ENCODE measurements at regions not wholly inside any gene's neighbourhood (a gene's known extent, or its start where the extent isn't known, plus 50 kb on each side); places are given as distances from the start of the nearest gene placed in this dataset.
A peak's percentile ranks its signal among the peaks of the same experiment; 100 is the strongest.

DNA sequence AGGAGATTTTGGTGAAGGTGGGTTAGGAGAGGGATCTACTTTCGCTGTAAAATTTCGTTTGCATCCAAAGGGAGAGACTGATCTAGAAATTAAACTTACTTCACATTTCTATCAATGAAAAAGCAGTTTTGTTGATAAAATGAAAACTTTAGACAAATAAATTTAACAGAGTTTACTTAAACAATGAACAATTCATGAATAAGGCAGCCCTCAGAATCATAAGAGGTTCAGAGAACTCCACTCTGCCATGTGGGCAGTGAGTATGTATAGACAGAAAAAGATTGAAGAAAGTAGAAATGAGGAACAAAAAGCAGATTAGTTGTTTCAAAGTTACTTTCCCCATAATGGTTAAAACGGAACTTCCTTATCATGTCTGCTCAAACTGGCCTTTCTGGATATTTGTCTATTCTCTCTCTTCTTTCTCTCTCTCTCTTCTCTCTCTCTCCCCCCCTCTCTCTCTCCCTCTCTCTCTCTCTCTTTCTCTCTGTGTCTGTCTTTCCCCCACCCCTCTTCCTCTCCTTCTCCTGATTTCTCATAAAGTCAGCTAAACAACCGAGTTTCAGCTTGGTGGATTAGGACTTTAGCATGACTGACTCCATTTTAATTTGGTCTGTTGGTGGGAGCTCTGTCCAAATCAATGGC lies 248.9 kb downstream of the TJP1 start:
- Mint-ChIP-seq H3K9me3 (no peaks in the 10 kb centered on the region), H3K36me3 (ENCODE audit: low read depth) (no peaks in the 10 kb centered on the region), H3K4me1 (ENCODE audit: low read depth) (no peaks in the 10 kb centered on the region), H3K27me3 (peaks cover 56% of the 10 kb centered on the region), H3K27ac (no peak overlapping the region), H3K4me3 (no peak overlapping the region)

DNA sequence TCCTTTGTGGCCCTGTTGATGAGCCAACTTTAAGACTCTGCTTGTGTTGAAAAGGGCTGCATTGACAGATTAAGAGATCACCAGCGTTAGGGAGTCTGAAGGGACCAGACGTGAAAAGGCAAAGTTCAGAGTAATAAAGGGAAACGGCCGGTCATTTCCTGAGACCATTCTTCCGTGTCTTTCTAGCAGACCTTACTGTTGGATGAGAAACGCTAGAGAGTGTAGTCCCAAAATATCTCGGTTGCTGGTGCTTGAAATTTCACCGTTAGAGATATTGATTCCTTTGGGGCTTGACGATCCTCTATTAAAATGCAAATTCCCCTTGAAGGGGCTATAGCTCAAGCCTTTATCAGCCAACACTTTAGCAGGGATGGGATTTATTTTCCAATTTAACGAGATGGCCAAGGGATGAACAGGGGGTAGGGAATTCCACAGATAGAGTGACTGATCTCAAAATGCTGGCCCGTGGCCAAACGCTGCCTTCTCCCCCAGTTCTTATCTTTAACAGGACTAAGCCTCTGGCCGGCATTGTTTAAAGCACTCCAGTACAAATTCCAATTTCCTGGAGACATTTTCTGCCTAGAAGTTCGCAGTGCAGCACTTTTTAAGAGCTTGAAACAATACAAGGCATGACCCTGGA lies 250.4 kb downstream of the TJP1 start:
- no peak overlapping the region for H3K27ac Mint-ChIP-seq

DNA sequence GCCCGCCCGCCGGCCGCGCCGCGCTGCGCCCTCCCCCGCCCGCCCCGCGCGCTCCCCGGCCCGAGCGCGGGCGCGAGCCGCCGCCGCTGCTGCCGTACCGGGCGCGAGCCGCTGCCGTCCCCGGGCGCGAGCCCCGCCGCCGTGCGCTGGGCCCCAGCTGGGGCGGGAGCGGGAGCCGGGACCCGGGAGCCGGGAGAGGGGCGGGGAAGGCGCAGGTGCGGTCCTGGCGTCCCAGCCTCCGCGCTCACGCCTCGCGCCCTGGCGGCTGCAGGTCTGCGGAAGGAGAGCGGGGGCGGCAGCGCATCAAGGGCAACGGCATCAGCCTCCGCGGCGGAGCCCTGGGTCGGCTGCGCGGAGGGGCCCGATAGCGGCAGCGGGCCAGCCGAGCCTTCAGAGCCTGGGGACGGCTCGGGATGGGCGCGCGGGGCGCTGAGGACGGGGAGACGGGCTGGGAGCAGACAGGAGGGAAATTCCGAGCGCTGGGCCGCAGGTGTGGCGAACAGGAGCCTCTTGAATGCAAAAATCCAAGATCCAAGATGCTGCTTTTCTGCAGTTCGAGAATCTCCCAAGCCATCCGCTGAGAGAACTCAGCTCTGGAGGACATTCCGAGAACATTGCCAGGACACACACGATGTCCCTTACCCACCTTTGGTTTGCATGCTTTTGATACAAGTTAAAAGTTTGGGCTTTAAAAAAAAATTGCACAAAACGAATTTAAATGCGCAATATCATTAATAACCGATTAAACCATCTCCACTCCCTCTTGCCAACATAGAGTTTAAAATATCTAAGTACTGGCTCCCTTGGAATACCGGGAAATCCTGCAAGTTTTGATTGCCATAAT lies 251.1 kb downstream of the TJP1 start:
- peaks cover 70% of the 10 kb centered on the region for H3K27me3 Mint-ChIP-seq
- H3K27ac Mint-ChIP-seq: no peak overlapping the region
- no peaks in the 10 kb centered on the region for H3K36me3 Mint-ChIP-seq (ENCODE audit: low read depth)
- peak overlapping the region; percentile 51 for H3K4me3 Mint-ChIP-seq
- H3K4me1 Mint-ChIP-seq (ENCODE audit: low read depth): no peaks in the 10 kb centered on the region
- H3K9me3 Mint-ChIP-seq: no peaks in the 10 kb centered on the region

More for the DNA sequence above, 250.4 kb downstream of the TJP1 start:
- H3K27me3 Mint-ChIP-seq: peaks cover 68% of the 10 kb centered on the region
- peak overlapping the region; percentile 51 for H3K4me3 Mint-ChIP-seq
- no peaks in the 10 kb centered on the region for H3K36me3 Mint-ChIP-seq (ENCODE audit: low read depth)
- no peaks in the 10 kb centered on the region for H3K4me1 Mint-ChIP-seq (ENCODE audit: low read depth)
- no peaks in the 10 kb centered on the region for H3K9me3 Mint-ChIP-seq

DNA sequence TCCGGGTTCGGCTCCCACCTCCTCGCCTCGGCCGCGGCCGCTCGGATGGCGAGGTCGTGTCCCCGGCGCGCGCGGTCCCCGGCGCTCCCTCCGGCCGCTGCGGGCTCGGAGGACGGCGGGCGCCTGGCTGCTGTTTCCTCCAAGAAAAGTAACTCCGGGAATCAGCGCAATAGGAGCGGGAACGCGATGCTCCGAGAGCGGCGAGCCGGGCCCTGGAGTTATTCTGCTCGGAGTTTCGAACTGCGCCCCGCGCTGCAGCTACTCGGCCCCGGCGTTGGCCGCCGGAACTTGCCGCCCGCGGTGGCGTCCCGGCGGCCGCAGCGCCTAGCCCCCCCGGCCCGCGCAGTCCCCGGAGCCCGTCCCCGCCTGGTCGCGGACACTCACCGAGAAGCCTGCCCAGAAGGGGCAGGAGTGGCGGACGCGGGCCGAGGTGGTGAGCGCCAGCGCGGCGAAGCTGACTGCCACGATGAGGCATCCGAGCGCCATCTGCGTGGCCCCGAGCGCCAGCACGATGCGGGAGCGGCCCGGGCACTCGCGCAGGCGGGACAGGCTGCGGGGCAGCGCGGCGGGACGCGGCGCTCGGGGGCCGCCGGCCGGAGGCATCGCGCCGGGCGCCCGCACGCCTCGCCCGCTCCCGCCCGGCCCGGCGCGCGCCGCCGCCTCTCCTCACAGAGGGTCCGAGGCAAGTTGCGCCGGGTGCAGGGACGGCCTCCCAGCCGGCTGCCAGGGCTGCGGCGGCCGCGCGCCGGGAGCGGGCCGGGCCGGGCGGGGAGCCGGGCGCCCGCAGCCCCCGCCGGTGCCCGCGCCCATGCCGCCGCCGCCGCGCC lies 251.9 kb downstream of the TJP1 start:
- Mint-ChIP-seq H3K27ac (no peak overlapping the region), H3K36me3 (ENCODE audit: low read depth) (no peaks in the 10 kb centered on the region), H3K27me3 (peaks cover 69% of the 10 kb centered on the region), H3K4me1 (ENCODE audit: low read depth) (no peaks in the 10 kb centered on the region), H3K9me3 (no peaks in the 10 kb centered on the region), H3K4me3 (no peak overlapping the region)

DNA sequence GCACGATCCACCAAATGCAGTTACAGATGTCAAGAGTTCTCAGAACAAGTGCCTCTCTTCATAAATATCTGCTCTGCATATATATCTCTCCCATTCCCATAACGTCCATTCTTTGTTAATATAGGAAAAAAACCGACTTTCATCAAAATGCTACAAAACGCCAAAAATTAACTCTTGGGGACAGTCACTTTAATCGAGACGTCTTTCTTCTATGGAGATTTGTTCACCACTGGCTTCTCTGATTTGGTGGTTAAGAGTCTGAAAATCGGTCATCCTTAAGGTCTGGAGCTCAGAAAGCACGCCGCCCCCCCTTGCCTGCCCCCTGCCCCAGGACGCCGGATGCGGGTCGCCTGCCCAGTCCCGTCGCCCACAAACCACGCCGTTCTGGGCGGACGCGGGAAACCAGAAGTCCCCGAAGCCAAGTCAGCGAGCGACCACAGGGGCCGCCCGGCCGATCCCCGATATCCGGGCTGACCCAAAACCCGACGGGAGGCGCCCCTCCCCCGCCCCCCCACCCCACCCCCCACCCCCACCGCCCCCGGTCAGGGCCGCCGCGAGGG lies 252.7 kb downstream of the TJP1 start:
- H3K9me3 Mint-ChIP-seq: no peaks in the 10 kb centered on the region

DNA sequence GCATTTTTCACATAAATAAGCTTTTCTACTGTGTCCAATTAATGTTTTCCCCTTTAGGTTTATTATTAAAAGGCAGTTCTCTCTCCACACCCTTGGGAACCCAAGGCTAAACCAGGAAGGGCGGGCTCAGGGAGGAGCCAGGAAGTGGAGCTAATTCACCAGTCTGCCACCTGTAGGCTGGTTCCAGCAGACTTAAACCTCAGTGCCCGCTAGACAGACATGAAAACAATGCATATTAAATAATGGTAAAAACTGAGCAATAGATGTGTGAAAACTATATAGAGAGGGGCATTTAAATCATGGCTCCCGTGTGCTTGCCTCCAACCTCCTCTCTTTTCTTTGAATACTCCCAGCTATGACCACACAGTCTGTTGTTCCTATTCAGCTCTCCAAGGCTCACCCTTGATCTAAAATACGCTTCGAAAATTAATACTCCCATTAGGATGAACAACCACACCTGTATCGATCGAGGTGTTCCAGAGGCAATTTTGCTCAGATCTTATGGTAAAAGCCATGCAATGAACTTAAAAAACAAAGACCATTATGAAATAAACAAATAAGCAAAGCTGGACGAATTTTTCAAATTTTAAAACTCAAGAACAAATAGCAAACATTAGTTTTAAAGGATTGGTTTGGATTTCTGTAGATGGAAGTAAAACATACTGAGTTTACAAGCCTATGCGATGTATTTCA lies 253.3 kb downstream of the TJP1 start:
- H3K27ac Mint-ChIP-seq: no peak overlapping the region
- H3K4me1 Mint-ChIP-seq (ENCODE audit: low read depth): no peaks in the 10 kb centered on the region
- H3K4me3 Mint-ChIP-seq: no peak overlapping the region
- peaks cover 64% of the 10 kb centered on the region for H3K27me3 Mint-ChIP-seq
- no peaks in the 10 kb centered on the region for H3K36me3 Mint-ChIP-seq (ENCODE audit: low read depth)
- no peaks in the 10 kb centered on the region for H3K9me3 Mint-ChIP-seq

More for the DNA sequence above, 252.7 kb downstream of the TJP1 start:
- no peak overlapping the region for H3K27ac Mint-ChIP-seq
- peaks cover 65% of the 10 kb centered on the region for H3K27me3 Mint-ChIP-seq
- peak overlapping the region; percentile 35 for H3K4me3 Mint-ChIP-seq
- no peaks in the 10 kb centered on the region for H3K4me1 Mint-ChIP-seq (ENCODE audit: low read depth)
- no peaks in the 10 kb centered on the region for H3K36me3 Mint-ChIP-seq (ENCODE audit: low read depth)

DNA sequence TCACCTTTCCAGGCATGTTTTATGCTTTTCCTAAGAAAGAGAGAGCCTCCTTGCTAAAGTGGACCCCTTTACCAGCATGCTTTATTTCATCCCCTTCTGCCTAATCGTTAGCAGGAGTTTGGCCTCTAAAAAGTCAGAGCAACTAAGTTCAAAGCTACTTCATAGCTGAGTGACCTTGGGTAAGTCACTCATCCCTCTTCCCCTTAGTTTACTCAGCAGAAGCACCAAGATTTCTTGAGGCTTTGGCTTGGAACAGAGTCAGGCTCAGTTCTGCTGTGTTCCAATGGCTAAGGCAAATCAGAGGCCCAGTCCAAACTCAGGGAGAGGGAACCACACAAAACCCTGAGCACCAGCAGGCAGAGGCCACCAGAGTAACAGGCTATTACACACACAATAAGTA lies 254.9 kb downstream of the TJP1 start:
- H3K27me3 Mint-ChIP-seq: peaks cover 47% of the 10 kb centered on the region
- no peaks in the 10 kb centered on the region for H3K4me1 Mint-ChIP-seq (ENCODE audit: low read depth)
- peaks cover 4% of the 10 kb centered on the region for H3K9me3 Mint-ChIP-seq
- no peak overlapping the region for H3K27ac Mint-ChIP-seq
- no peaks in the 10 kb centered on the region for H3K36me3 Mint-ChIP-seq (ENCODE audit: low read depth)
- no peak overlapping the region for H3K4me3 Mint-ChIP-seq

DNA sequence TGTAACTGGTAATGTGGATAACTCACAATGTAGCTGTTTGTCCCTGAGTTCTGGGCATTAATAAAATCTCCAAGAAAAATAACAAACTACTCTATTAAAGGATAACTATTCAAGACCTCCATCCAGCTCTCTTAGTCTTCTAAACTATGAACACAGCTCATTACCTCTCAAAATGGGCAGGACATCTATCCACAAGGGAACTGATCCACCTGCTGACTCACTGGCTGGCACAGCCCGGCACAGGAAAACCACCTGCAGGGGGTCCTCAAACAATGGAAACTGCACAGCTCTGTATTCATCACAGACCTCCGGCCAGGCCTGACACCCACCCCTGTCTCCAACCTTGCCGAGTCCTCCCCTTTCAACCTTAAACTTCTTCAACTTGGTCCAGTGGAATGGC lies 255.4 kb downstream of the TJP1 start:
- Mint-ChIP-seq H3K4me1 (ENCODE audit: low read depth) (no peaks in the 10 kb centered on the region), H3K36me3 (ENCODE audit: low read depth) (no peaks in the 10 kb centered on the region), H3K4me3 (no peak overlapping the region), H3K9me3 (peaks cover 5% of the 10 kb centered on the region), H3K27ac (no peak overlapping the region), H3K27me3 (peaks cover 46% of the 10 kb centered on the region)

DNA sequence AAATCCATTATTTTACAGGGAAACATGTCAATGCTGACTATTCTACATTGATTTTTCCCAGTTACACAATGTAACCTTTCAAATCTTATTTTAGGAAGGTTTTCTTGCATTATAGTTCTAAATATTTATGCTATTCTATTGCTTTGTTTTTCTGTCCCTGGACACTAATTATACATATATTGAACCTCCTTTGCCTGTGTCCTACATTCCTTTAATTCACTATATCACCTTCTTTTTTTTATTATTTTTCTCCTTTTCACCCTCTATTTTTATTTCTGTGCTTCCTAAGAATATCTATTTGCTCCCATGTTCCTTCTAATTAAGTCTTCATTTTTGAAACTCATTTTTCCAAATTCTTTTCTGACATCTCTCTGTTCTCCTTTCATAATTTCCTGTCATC lies 259.2 kb downstream of the TJP1 start:
- H3K4me1 Mint-ChIP-seq (ENCODE audit: low read depth): no peaks in the 10 kb centered on the region
- no peak overlapping the region for H3K27ac Mint-ChIP-seq
- H3K4me3 Mint-ChIP-seq: no peak overlapping the region
- H3K9me3 Mint-ChIP-seq: peaks cover 8% of the 10 kb centered on the region
- H3K36me3 Mint-ChIP-seq (ENCODE audit: low read depth): no peaks in the 10 kb centered on the region
- peaks cover 40% of the 10 kb centered on the region for H3K27me3 Mint-ChIP-seq

DNA sequence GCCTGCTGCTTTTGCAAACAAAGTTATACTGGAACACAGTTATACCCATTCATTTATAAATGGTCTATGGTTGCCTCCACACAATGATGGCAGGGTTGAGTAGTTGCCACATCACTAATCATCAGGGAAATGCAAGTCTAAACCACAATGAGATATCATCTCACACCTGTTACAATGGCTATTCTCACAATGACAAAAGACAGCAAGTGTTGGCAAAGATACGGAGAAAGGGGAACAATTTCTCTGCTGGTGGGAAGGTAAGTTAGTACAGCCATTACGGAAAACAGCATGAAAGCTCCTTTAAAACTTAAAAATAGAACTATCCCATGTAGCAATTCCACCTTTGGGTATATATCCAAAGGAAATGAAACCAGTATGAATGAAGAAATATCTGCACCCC lies 261.4 kb downstream of the TJP1 start:
- H3K4me1 Mint-ChIP-seq (ENCODE audit: low read depth): no peaks in the 10 kb centered on the region
- no peaks in the 10 kb centered on the region for H3K36me3 Mint-ChIP-seq (ENCODE audit: low read depth)
- H3K4me3 Mint-ChIP-seq: no peak overlapping the region
- peaks cover 8% of the 10 kb centered on the region for H3K9me3 Mint-ChIP-seq
- peaks cover 30% of the 10 kb centered on the region for H3K27me3 Mint-ChIP-seq
- H3K27ac Mint-ChIP-seq: no peak overlapping the region

DNA sequence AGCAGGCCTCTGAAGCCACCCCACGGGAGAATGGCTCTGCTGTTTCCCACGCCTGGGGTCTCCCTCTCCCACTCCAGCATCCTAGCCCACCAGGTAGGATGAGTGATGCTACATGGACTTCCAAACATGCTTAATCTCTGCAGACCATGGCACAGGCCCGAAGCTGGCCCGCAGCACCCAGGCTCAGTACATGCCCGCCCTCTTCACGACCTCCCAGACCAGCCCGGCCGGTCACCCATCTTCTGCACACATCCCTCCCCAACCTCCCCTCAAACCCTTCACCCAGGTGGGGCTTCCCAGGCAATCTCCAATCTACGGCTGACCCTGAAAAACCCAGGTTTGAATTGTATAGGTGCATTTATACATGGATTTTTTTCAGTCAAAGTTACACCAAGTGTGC lies 264.0 kb downstream of the TJP1 start:
- Mint-ChIP-seq H3K36me3 (ENCODE audit: low read depth) (no peaks in the 10 kb centered on the region), H3K9me3 (peaks cover 7% of the 10 kb centered on the region), H3K27ac (no peak overlapping the region), H3K27me3 (peaks cover 21% of the 10 kb centered on the region), H3K4me3 (no peak overlapping the region), H3K4me1 (ENCODE audit: low read depth) (no peaks in the 10 kb centered on the region)

DNA sequence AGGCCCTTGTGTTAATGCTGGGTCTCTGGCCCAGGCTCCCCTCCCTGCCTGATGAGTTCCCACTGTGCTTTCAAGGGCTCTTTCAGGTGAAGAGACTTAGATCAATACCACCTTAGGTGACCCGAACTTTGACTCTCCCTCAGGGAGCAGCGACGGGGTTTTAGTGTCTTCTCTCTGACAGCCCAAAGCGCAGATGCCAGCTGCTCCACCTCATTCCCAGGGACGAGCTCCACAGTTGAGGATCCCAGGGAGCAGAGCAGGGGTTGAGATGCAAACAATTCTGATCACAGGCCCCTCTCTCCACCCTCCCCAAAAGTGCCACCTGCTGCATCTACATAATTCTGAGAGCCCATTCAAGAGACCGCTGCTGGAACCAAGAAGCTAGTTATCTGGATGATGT lies 265.1 kb downstream of the TJP1 start:
- Mint-ChIP-seq H3K9me3 (peaks cover 4% of the 10 kb centered on the region), H3K27me3 (peaks cover 21% of the 10 kb centered on the region), H3K4me1 (ENCODE audit: low read depth) (no peaks in the 10 kb centered on the region), H3K27ac (no peak overlapping the region), H3K36me3 (ENCODE audit: low read depth) (no peaks in the 10 kb centered on the region), H3K4me3 (no peak overlapping the region)

DNA sequence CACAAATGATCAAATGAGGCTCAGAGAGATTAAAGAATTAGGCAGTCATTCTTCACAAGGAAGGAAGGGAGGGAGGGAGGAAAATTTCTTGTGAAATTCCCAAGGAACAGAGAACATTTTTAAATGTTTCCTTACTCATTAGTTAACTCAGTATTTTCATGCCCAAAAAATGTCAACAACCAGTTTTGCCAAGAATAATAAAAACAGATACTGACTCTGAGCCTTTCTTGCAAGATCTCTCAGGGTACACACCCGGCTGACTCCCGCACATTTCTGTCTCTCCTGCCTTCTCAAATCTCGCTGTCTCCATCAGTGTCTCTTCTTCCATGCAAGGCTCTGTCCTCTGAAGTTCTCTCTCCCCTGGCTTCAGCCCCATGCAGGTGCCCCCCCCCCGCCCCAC lies 265.9 kb downstream of the TJP1 start:
- H3K27ac Mint-ChIP-seq: no peak overlapping the region
- peaks cover 17% of the 10 kb centered on the region for H3K27me3 Mint-ChIP-seq
- H3K9me3 Mint-ChIP-seq: no peaks in the 10 kb centered on the region
- H3K36me3 Mint-ChIP-seq (ENCODE audit: low read depth): no peaks in the 10 kb centered on the region
- H3K4me1 Mint-ChIP-seq (ENCODE audit: low read depth): no peaks in the 10 kb centered on the region
- H3K4me3 Mint-ChIP-seq: no peak overlapping the region

DNA sequence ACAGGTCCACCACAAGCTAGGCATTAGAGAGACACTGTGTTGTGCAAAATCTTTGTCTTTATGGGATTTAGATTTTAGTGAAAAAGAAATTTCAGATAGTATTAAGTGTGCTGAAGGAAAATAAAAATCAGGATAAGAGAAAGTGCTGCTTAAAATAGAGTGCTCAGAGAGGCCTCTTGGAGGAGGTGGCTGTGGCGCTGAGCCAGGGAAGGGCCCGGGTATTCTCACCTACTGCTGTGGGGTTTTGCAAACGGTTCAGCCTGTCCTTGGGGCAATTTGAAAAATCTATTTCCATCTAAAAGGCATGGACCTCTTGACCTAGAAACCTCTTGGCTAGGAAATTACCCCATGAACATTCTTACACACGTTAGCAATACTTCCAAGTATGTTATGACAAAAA lies 267.7 kb downstream of the TJP1 start:
- no peak overlapping the region for H3K27ac Mint-ChIP-seq
- H3K4me3 Mint-ChIP-seq: no peak overlapping the region
- H3K4me1 Mint-ChIP-seq (ENCODE audit: low read depth): no peaks in the 10 kb centered on the region
- H3K9me3 Mint-ChIP-seq: no peaks in the 10 kb centered on the region
- no peaks in the 10 kb centered on the region for H3K36me3 Mint-ChIP-seq (ENCODE audit: low read depth)
- H3K27me3 Mint-ChIP-seq: peaks cover 6% of the 10 kb centered on the region

All from stimulated activated naive CD8-positive, alpha-beta T cell treated with anti-CD3 and anti-CD28 coated beads, Interleukin-15, Interleukin-2, amounts not matched to agents 100 ng/mL and 50 ng/mL, for 24 hours (primary cell).